H1 (cell line): ENCODE measurements at regions not wholly inside any gene's neighbourhood (a gene's known extent, or its start where the extent isn't known, plus 50 kb on each side); places are given as distances from the start of the nearest gene placed in this dataset.

Experiments used
- CBX8 ChIP-seq: fragments of 300-800, 300-1000 bp; sonication (generic); IDR thresholded peaks from 2 replicates; pipeline ENCODE4 v1.7.1; 2016; ENCODE audit warnings: low read depth, low read length, borderline replicate concordance
- CHD7 ChIP-seq: fragments of 300-600 bp; sonication (generic); IDR thresholded peaks from 2 replicates; pipeline ENCODE4 v1.7.1; 2012; ENCODE audit warnings: low read length, moderate library complexity, mild to moderate bottlenecking, inconsistent platforms; ENCODE audit not compliant: insufficient replicate concordance
- GABPA ChIP-seq: IDR thresholded peaks from 2 replicates; pipeline ENCODE4 v1.6.1; 2011; ENCODE audit warnings: mild to moderate bottlenecking, low read length, moderate library complexity, borderline replicate concordance; ENCODE audit not compliant: insufficient read depth
- RNF2 ChIP-seq: fragments of 200-900, 300-1000 bp; sonication (generic); IDR thresholded peaks from 2 replicates; pipeline ENCODE4 v1.7.1; 2016; ENCODE audit warnings: borderline replicate concordance, low read depth, mild to moderate bottlenecking, antibody characterized with exemption, low read length; ENCODE audit not compliant: poor library complexity, severe bottlenecking; ENCODE audit errors: missing control alignments
- SAP30 ChIP-seq: fragments of 300-600 bp; sonication (generic); IDR thresholded peaks from 2 replicates; pipeline ENCODE4 v1.7.1; 2012; ENCODE audit warnings: low read length, moderate library complexity, mild to moderate bottlenecking, inconsistent platforms; ENCODE audit not compliant: insufficient read depth, insufficient replicate concordance
- SP1 ChIP-seq: IDR thresholded peaks from 2 replicates; pipeline ENCODE4 v1.6.1; 2011; ENCODE audit warnings: low read depth, low read length
- TF ChIP-seq, protein P1 (sequence below), 3 experiments: IDR thresholded peaks; 1 replicate in 2 of 3; 2 replicates in 1 of 3; pipeline versions ENCODE4 v1.5.1 to v1.6.1; 2011; ENCODE audit warnings: low read length in 3 of 3, mild to moderate bottlenecking in 3 of 3, inconsistent platforms in 2 of 3, low read depth in 1 of 3, moderate library complexity in 1 of 3; ENCODE audit not compliant: insufficient read depth in 1 of 3; ENCODE audit errors: control extremely low read depth in 1 of 3

DNA sequence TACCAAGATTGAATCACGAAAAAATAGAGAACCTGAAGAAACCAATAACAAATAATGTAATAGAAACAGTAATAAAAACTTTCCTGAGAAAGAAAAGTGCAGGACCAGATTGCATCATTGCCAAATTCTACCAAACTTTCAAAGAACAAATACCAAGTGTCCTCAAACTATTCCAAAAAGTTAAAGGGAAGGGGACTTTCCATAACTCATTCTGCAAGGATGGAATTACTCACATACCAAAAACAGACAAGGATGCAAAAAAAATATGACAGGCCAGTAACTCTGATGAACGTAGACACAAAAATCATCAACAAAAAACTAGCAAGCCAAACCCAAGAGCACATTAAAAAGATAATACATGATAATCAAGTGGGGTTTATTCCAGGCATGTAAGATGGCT, 172.3 kb upstream of the SLC35G4 start (continued):
- TF ChIP-seq CHD7 (no peak), RNF2 (no peak), CBX8 (no peak), GABPA (no peak), SP1 (no peak), SAP30 (no peak)
- TF ChIP-seq, protein P1, sequence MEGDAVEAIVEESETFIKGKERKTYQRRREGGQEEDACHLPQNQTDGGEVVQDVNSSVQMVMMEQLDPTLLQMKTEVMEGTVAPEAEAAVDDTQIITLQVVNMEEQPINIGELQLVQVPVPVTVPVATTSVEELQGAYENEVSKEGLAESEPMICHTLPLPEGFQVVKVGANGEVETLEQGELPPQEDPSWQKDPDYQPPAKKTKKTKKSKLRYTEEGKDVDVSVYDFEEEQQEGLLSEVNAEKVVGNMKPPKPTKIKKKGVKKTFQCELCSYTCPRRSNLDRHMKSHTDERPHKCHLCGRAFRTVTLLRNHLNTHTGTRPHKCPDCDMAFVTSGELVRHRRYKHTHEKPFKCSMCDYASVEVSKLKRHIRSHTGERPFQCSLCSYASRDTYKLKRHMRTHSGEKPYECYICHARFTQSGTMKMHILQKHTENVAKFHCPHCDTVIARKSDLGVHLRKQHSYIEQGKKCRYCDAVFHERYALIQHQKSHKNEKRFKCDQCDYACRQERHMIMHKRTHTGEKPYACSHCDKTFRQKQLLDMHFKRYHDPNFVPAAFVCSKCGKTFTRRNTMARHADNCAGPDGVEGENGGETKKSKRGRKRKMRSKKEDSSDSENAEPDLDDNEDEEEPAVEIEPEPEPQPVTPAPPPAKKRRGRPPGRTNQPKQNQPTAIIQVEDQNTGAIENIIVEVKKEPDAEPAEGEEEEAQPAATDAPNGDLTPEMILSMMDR (IDR thresholded peaks at IDR 0.05; ENCODE audit: control extremely low read depth in 1 of 3, insufficient read depth in 1 of 3, low read depth in 1 of 3, low read length in 3 of 3) = no peak
- TF ChIP-seq, all 59 proteins: peak for 0
